NCI-H748 (cell line): ENCODE measurements at regions not wholly inside any gene's neighbourhood (a gene's known extent, or its start where the extent isn't known, plus 50 kb on each side); places are given as distances from the start of the nearest gene placed in this dataset.
"Not testable (repeated sequence)": the region's sequence is repeated elsewhere in the genome, so short reads cannot be mapped to it uniquely, and the experiment has no call there.

Source experiments
- DNase-seq: peaks from one replicate; lab custom pipeline; 2025; ENCODE audit not compliant: unreplicated experiment; lab: John Stamatoyannopoulos, UW

GRCh38 chr11:66789097-66789890 is 53.9 kb upstream of the RCE1 start:
- peak; percentile 47 for DNase-seq

- no peak for DNase-seq
Observed at GRCh38 chr11:66787934-66788758, 55.1 kb upstream of the RCE1 start.

- no peak for DNase-seq
Observed at GRCh38 chr11:66784575-66784974, 55.6 kb upstream of the SPTBN2 start.

- no peak for DNase-seq
Observed at GRCh38 chr11:66782726-66783125, 53.7 kb upstream of the SPTBN2 start.

GRCh38 chr11:66779651-66780050 is 50.6 kb upstream of the SPTBN2 start:
- not testable (repeated sequence) for DNase-seq
